ENCODE measurements at regions not wholly inside any gene's neighbourhood (a gene's known extent, or its start where the extent isn't known, plus 50 kb on each side); places are given as distances from the start of the nearest gene placed in this dataset.

DNA sequence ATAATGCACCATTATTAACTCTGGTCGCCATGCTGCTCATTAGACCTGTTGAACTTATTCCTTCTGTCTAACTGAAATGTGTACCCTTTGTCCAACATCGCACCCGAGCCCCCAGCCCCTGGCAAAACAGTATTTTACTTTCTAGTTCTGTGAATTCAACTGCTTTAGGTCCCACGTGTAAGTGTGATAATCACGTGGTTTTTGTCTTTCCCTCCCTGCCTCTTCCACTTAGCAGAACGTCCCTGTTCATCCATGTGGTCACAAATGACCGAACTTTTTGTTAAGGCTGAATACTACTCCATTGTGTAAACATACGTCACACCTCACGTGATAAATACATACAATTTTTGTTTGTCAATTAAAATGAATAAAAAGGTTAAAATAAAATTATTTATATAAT lies 826.9 kb downstream of the DCDC2C start:
- Mint-ChIP-seq H3K27me3 (ENCODE audit: insufficient read depth, low read depth) (no peaks in the 10 kb centered on the region), H3K4me1 (no peaks in the 10 kb centered on the region), H3K36me3 (no peaks in the 10 kb centered on the region), H3K4me3 (no peak overlapping the region), H3K27ac (no peak overlapping the region), H3K9me3 (no peaks in the 10 kb centered on the region)
- Histone ChIP-seq H3K27ac (no peak overlapping the region), H3K4me2 (no peak overlapping the region), H3K9me3 (ENCODE audit: low read depth) (no peaks in the 10 kb centered on the region), H3K9ac (no peak overlapping the region), H3F3A (ENCODE audit: low read depth) (no peaks in the 10 kb centered on the region), H3K4me3 (no peak overlapping the region), H3K36me3 (no peaks in the 10 kb centered on the region), H3K4me1 (peaks cover 12% of the 10 kb centered on the region), H3K27me3 (no peaks in the 10 kb centered on the region), H2AFZ (replicated peaks) (no peak overlapping the region), H4K20me1 (ENCODE audit: low read depth) (no peaks in the 10 kb centered on the region), H3K79me2 (ENCODE audit: low read depth) (no peaks in the 10 kb centered on the region)
- DNase-seq (ENCODE audit: low spot score): no peak
- TF ChIP-seq EZH2 (IDR thresholded peaks at IDR 0.05): no peak
- TF ChIP-seq EZH2phosphoT487 (IDR thresholded peaks at IDR 0.05): no peak
- TF ChIP-seq CTCF (IDR thresholded peaks at IDR 0.05): no peak

DNA sequence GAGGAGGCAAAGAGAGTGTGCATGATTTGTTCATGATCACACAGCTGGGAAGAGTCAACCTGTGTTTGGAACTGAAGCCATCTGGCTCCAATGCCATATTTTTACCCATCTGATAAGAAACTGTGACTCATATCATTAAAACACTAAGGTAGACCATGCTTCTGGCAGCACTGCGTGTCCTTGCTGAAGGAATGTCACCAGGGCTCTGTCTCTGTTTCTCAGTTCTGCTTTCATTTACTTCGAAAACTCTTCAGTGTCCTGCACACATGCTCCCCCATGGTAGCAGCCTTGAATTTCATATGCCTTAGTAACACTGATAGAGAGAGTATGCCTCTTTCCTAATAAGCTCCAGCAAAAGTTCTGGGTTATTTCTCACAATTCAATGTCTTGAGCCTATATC lies 830.4 kb downstream of the DCDC2C start:
- Histone ChIP-seq H3K79me2 (ENCODE audit: low read depth) (no peaks in the 10 kb centered on the region), H3K9ac (no peak overlapping the region), H4K20me1 (ENCODE audit: low read depth) (no peaks in the 10 kb centered on the region), H3F3A (ENCODE audit: low read depth) (no peaks in the 10 kb centered on the region), H2AFZ (replicated peaks) (peak overlapping the region; percentile 18), H3K4me3 (no peak overlapping the region), H3K4me2 (no peak overlapping the region), H3K4me1 (peaks cover 22% of the 10 kb centered on the region), H3K27me3 (no peaks in the 10 kb centered on the region), H3K9me3 (ENCODE audit: low read depth) (no peaks in the 10 kb centered on the region), H3K36me3 (no peaks in the 10 kb centered on the region), H3K27ac (no peak overlapping the region)
- H3K27me3 Mint-ChIP-seq (ENCODE audit: insufficient read depth, low read depth): no peaks in the 10 kb centered on the region
- H3K4me1 Mint-ChIP-seq: peaks cover 8% of the 10 kb centered on the region
- no peaks in the 10 kb centered on the region for H3K9me3 Mint-ChIP-seq
- H3K36me3 Mint-ChIP-seq: no peaks in the 10 kb centered on the region
- DNase-seq (ENCODE audit: low spot score): no peak
- no peak overlapping the region for H3K4me3 Mint-ChIP-seq
- TF ChIP-seq CTCF (IDR thresholded peaks at IDR 0.05): no peak
- no peak for TF ChIP-seq EZH2 (IDR thresholded peaks at IDR 0.05)
- no peak for TF ChIP-seq EZH2phosphoT487 (IDR thresholded peaks at IDR 0.05)
- H3K27ac Mint-ChIP-seq: no peak overlapping the region

DNA sequence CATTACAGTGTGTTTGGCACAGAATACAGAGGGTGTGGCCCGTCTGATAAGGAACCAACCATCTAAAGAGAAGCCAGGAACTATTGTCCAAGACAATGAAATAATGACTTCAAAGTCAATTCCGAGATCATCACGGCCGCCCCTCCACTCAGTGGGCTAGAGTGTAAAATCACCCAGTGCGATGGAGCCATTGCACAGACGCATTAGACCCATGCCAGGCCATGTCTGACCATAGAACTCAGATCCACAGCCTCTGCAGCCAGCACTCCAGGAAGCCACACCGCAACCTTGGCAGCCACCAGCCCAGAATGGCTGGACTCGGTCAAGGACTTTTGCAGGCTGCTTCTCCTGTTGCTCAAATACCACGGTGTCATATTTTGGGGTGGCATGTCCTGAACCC lies 835.7 kb downstream of the DCDC2C start:
- H3K4me1 Mint-ChIP-seq: peaks cover 8% of the 10 kb centered on the region
- H3K36me3 Mint-ChIP-seq: no peaks in the 10 kb centered on the region
- H3K9me3 Mint-ChIP-seq: no peaks in the 10 kb centered on the region
- Histone ChIP-seq H2AFZ (replicated peaks) (no peak overlapping the region), H3K9me3 (ENCODE audit: low read depth) (no peaks in the 10 kb centered on the region), H3K9ac (no peak overlapping the region), H3K4me3 (no peak overlapping the region), H3K4me2 (no peak overlapping the region), H3K4me1 (peaks cover 15% of the 10 kb centered on the region), H3F3A (ENCODE audit: low read depth) (no peaks in the 10 kb centered on the region), H3K79me2 (ENCODE audit: low read depth) (no peaks in the 10 kb centered on the region), H3K36me3 (no peaks in the 10 kb centered on the region), H3K27ac (no peak overlapping the region), H3K27me3 (no peaks in the 10 kb centered on the region), H4K20me1 (ENCODE audit: low read depth) (no peaks in the 10 kb centered on the region)
- no peak for TF ChIP-seq EZH2 (IDR thresholded peaks at IDR 0.05)
- no peak for TF ChIP-seq EZH2phosphoT487 (IDR thresholded peaks at IDR 0.05)
- TF ChIP-seq CTCF (IDR thresholded peaks at IDR 0.05): no peak
- no peak overlapping the region for H3K27ac Mint-ChIP-seq
- DNase-seq (ENCODE audit: low spot score): no peak
- H3K4me3 Mint-ChIP-seq: no peak overlapping the region
- H3K27me3 Mint-ChIP-seq (ENCODE audit: insufficient read depth, low read depth): no peaks in the 10 kb centered on the region

All from neural progenitor cell (in vitro differentiated cells).